HL-60/S4 treated with retinoic acid at 250 ng/mL for 4 days and 3 days (cell line): ENCODE measurements at regions not wholly inside any gene's neighbourhood (a gene's known extent, or its start where the extent isn't known, plus 50 kb on each side); places are given as distances from the start of the nearest gene placed in this dataset.

Experiments used
- in situ Hi-C: fragments of 300-500 bp; cut with MboI; formaldehyde crosslinking; loops from 2 replicates; pipeline ENCODE4 v1.7.0; 2022; ENCODE audit warnings: low sequenced_read_pairs

DNA sequence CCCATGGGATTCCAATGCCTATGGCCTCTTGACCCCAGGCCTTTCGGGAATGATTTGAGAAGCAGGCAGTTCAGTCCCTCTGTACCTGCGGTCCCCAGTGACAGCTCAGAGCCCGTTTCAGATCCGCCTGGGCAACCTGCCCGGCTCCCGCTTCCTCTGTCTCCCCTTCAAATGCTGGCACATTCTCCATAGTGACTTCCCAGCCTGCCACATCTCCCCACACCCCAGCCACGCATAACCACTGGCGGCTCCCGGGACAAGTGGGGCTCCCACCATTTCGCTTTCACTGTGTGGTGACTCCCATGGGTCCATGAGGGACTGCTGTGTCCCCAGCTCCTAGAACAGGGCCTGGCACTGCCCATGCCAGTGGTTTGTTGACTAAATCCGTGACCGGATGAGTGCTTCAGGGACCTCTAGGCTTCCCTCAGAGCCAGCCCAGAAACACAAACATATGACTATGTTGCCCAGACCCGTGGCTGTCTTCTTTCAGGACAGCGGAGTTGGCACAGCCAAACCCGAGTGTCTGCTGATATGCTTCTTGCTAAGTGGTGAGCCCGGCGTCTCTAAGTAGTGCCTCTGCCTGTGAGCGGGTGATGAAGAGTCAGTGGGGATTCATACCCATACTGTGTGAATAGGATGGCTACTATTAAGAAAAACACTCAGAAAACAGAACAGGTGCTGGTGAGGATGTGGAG lies 91.2 kb downstream of the GLI2 start:
- in situ Hi-C loops: no loop called here

DNA sequence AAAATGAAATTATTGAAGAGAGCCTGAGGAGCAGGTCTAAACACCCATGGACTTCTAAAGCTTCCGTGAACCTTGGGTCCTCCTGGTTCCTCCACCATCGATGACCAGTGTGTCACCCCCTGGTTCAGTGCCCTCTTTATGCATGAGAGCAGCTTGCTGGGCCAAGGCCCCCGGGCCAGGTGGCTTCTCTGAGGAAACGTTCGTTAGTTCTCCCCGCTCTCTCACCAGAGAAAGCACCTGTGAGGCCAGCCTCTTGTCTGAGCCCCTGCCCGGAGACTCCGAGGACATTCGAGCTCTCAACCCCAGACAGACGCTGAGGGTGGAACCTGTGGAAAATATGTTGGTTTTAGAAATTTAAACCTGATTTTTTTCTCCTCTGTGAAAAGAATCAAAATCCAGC lies 92.4 kb downstream of the GLI2 start:
- in situ Hi-C loops: no loop called here

DNA sequence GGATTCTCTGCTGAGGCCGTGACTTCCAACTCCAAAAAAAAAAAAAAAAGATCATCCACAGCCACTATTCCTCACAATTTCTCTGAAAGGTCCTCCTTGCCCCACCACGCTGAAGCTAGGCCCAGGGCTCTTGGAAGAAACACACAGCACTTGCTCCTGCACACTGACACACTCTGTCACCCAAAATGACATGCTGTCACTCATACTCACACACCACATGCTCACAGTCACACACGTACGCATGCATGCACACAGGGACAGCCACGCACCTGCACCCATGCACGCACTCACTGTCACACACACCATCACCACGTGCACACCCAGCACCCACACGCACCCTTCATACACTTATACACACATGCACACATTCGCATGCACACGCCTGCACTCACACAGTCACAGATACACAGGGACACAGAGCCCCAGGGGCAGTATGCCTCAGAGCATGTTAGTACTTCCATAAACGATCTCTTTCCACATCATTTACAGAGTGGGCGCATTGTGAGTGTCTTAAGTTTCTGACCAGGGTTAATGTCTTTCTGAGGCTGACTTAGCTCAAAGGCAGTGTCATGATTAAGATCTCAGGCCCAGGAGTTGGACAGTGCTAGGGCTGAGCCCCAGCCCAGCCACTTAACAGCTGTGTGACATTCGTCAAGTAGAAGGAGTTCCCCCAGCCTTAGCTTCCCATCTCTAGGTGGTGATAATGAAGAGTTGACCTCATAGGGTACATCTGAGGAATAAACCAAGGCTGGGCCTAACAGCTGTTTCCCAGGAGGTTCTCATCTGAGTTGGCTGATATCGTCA lies 93.4 kb downstream of the GLI2 start:
- in situ Hi-C loops: no loop called here

DNA sequence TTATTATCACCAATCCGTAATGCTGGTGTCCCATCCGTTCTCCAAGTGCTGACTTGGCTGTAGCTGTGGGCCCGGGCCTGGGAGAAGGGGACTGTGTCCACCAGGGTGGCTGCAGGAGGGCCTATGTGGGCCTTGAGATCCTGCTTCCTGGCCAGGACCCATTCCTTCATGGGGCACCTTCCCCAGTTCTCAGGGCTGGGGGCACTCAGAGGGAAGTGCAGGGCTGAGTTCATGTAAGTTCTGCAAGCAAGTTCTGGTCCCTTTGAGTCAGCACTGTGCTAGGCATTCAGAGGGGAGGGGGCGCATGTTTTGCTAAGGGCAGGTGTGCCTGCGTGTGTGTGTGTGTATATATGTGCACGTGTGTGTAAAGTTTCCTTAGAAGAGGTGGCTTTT lies 94.0 kb downstream of the GLI2 start:
- in situ Hi-C loops: no loop called here

DNA sequence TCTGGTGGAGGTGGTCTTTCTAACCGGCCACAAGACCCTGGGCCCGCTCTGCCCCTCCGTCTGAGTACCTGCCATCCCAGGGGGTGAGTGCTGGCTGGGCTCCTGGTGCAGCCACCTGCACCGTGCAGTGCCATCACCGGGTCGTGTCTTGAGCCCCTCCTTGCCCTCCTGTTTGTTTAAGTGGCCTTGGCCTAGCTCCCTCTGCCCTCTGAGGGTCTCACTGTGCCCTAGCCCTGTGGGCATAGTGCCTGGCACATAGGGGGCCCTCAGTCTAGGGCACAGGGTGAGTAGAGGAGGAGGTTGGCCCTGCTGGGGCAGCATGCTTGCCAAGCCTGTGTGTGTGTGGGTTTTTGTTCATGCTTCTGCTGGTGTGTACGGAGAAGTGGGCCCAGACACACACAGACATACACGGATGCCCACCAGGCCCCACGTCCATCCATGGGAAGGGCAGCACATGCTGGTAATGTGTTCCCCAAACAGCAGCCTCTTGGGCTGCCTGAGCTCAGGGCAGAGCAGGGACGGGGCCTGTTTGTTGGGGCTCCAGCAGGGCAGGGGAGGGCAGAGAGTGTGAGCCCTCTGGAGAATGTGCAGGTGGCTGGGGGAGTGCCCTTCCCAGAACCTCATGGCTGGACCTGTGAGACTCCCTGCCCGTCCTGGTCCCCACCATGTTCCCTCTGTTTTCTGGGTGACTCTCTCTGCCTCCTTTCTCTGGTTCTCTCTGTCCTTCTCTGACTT lies 94.6 kb downstream of the GLI2 start:
- in situ Hi-C loops: no loop called here

DNA sequence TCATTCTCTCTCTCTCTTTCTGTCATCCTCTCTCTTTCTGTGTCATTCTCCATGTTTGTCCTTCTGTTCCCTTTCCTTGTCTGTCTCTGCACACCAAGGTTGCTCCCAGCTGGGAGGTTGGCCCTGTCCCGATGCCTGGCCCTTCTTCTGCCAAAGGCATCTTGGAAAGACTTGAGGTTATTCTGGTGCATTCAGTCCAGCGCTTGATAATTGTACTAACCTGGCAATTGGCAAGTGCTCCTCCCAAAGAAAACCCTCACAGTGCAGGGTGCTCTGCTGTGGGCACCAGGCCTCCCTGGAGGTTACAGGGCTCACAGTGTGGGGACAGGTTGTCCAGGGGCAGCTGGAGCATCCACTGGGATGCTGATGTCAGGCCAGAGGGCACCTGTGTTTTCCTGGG lies 95.4 kb downstream of the GLI2 start:
- in situ Hi-C loops: no loop called here

DNA sequence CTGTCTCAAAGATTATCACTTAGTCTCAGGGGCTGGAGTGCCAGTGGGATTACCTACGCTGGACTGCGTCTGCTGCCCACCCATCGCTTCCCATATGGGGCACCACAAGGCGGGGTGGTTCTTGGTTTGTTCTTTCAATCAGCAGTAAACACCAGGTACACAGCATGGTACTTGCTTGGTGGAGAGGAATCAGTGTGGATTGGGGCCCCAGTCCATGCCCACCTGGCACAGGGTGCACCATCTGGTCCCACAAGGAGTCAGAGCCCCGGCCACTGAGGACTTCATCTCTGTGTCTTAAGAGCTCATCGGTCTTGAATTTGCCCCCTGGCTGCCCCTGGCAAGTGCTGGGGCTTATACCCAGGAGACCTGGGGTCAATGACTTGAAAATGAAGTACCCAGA lies 96.2 kb downstream of the GLI2 start:
- in situ Hi-C loops: no loop called here

DNA sequence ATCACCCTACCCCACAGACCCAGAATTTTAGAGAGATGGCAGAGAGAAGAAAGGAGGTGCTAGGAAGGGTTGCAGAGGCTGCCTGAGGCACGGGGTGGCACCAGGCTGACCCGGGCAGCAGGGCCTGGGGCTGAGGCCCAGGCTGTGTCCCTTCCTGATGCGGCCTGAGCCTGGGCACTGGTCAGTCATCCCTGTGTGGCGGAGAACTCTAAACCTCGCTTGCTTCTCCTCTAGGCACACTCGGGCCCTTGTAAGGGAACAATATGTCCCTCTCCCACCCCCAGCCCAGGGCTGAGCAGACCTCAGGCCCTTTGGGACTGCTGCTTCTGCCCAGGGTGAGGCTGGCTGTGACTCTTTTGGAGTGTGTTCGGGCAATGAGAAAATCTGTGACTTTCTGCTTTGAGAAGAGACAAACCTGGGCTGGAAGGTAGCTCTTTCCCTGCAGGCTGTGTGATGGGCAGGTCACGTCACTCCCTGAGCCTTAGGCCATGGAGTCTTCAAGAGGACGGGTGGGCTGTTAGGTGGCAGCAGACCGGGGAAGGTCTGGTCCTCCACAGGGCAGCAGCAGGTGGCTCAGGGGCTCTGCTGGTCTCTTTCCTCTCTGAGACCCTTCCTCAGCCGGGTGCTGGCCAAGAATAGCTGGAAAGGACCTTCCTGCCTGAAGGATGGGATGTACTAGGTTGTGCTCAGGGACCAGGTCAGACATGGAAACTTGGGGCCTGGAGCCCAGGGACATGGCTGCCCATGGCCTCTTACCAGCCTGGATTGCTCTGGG lies 96.8 kb downstream of the GLI2 start:
- in situ Hi-C loops: no loop called here

DNA sequence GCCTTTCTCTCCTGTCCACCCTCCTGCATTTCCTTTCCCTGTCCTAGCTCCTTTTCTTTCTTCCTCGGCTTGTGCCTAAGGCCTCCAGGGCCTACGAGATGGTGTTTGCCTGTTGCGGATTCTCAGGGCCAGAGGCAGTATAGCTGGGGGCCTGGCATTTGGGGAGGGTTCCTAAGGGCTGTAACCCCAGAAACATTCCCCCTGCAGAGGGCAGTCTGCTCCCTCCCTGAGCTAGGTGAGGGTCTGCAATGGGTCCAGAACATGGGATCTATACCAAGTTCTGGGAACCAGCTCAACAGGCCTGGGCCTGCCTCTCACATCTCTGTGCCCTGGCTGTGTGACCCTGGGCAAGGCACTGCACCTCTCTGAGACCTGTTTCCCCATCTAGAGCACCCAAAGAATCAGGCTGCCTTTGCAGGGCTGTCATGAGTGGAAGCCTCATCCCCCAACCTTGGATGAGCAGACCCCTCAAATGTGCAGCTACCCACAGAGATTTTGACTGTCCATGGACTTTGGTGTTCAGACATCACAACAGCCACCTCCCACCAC lies 97.5 kb downstream of the GLI2 start:
- in situ Hi-C loops: no loop called here

DNA sequence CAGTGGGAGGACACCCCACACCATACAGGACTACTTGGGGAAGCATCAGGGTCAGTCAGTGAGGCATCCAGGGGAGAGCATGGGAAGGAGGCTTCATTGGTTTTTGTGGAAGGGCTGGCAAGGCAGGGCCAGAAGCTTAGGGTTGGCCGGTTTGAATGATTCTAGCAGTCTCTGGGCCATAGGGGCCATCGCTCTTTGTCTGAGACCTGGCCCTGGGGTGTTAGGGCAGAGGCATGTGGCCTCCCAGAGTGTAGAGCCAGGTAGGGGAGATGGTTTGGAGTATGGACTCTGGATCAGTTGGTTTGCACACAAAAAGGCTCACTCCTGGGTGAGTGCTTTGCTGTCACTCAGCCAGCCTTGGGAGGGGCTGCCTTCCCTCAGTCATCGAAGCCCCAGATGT lies 98.5 kb downstream of the GLI2 start:
- in situ Hi-C loops: no loop called here

DNA sequence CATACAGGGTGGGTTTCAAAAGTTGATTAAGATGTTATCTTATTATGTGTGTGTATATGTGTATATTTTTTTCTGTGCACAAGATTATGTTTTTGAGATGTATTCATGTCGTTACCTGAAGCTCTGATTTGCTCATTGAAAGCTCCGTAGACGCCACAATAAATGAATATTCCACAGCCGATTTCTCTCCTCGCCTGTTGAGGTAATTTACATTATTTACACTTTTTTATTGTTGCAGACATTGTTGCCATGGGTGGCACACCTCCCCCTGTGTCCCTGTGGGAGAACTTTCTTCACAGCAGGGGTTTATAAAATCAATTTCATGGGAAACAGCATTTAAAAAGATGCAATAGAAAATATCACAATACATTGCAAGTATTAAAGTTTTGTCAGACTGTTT lies 100.6 kb downstream of the GLI2 start:
- in situ Hi-C loops: no loop called here

DNA sequence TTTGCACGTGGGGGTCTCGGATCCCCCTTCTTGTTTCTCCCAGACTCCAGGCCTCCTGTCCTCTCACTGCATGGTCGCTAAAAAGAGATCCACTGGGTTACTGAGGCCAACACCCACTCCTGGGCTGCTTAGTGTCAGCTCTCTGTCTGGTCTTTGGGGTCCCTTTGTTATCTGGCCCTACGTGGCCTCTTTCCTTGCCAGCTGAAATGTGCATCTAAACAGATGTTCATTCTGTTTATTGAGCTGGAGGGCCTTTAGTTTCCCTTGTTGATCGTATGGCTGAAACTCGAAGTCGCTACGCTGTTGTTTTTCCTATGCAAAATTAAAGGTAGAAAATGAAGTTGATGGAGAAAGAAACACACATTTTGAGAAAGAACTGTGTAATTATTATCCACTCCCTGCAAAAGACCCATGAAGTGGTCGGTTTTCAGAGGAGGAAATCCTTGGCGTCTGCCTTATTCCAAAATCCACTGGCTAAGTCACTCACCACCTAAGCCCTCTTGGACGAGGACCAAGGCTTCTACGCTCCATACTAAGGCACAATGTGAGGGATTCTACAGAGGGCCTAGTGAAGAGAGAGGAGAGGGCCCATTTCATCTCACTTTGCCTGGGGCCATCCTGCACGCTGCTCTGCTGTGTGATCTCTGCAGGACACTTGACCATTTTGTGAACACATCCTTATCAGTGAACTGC lies 105.3 kb downstream of the GLI2 start:
- in situ Hi-C loops: no loop called here

DNA sequence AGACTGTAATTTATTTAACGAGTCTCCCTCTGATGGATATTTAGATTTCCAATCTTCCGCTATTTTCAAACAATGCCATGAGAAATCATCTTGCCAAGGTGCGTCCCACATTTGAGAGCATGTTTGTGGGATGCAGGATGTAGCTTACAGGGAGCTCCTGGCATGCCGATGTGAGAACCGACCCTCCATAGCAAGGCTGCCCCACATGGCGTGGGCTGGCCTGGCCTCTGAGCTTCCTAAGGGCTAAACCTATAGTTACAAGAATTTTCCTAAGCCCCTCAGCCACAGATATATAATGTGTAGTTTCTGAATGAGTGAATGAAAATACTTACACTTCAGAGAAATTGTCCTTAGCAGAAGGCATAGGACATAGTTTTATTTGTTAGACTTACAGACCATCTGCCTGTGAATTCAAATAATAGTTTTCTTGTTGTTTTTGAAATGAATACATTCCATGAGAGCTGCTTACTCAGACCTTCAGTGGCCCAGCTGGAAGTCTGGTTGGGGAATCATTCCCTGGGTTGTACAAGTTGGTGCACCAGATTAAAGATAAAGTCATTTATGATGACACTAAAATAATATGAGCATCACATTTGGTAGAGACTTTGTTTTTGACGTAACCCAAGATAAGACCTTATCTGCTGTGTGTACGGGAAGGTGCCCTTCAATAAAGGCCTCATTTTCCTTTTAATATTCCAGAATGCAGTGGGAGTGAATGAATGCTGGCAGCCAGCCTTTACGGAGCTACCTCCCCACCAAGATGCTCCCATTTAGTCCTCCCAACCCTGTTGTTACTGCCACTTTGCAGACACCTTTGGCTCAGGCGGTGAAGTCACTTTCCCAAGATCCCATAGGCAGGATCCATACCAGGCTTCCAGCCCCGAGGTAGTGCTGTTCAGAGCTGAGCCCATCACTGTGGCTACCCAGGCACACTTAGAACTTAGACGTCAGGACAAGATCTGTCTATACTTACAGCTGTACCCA lies 107.1 kb downstream of the GLI2 start:
- in situ Hi-C loops: no loop called here

DNA sequence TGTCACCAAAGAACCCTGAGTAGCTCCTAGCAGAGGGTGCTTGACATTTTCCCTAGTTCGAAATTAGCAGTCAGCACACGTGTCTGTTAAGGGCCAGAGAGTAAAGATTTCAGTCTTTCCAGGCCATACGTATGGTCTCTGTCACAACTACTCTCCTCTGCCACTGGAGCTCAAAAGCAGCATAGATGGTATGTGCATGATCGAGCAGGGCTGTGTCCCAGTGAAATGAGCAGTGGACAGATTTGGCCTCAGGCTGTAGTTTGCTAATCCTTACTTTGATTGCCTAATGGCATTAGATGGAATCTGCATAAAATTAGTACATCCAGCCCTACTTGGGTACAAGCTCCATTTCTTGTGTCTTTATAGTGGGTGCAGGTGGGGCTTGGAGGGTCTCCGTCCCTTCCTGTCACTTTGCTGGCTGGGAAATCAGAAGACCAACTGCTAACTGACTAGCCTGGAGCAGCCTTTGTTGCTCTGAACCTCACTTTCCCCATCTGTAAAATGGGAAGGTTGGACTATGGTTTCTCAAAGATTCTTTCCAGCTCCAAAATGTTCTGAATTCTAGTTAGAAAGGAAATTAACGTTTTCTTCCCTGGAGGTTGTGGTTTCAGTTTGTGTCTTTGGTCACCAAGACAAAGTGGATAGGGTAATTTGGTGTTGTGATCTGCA lies 108.5 kb downstream of the GLI2 start:
- in situ Hi-C loops: no loop called here

DNA sequence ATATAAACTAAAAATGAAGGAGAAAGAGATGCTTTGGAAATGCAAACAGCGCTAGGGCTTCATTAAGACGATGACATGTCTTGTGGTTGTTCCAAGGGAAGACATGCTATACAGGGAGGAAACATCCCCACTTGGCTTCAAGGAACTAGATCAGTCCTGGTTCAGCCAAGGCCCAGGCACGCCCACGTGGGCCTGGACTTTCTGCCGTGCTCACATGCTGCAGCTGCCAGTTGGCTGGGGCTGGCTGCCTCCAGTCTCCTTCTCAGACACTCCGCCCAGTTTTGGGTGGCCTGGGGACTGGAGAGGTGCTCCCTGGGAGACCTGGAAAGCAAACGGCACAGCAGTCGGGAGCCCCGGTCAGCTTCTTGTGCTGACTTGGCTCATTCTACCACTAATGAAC lies 109.6 kb downstream of the GLI2 start:
- in situ Hi-C loops: no loop called here

DNA sequence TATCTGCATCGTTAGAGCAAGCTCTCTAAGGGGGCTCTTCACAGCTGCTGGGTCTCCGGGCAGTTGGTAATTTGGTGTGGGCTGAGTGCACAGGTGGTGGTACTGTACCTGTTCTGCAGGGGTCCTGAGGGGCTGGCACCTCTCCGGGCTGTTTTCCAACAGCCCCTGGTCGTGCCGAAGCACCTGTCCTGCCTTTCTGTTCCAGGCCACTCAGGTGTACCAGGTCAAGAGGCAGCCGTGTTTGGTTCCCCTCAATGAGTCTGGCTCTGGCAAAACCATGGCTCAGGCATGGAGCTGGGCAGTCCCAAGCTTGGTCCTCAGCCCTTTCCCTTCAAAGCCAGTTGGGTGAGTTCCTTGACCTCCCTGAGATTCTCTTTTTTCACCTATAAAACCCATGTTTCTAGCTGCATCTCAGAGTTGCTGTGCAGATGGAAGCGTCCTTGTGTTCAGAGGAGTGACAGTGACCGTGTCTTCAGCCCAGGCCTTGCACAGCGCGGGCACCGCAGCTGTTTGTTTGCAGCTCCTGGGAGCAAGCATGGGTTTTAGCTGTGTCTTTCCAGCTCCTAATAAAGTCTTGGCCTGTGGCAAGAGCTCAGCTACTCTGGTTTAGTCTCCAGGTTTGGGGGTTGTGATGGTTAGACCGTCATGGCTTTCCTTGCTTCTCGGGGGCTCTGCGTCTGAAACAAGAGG lies 110.9 kb downstream of the GLI2 start:
- in situ Hi-C loops: no loop called here

DNA sequence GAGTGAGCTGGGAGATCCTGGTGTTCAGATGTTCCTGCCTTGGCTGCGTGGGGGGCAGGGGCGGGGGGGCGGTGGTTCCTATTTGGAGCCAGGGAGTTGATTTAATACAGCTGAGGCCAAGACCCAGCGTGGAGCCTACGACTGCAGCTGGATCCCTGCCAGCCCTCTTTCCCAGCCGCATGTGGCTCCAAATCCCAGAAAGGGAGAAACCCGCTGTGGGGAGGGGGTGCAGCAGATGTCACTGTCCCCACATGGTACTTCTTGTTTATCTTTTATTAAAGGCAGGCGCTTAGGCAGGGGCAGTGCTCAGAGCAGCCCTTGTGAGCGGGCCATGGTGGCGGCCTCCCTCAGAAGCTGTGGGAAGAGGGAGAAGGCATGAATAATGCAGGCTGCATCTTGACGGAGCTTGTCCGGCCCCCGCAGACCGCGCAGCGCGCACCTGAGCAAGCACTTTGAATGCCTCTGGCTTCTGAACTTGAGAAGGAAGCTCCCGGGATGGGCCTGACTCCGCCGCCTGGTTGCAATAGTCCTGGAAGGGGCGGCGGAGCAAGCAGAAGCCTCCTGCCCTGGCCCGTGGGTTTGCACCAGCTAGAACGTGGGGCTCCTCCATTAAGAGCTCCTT lies 112.1 kb downstream of the GLI2 start:
- in situ Hi-C loops: no loop called here

DNA sequence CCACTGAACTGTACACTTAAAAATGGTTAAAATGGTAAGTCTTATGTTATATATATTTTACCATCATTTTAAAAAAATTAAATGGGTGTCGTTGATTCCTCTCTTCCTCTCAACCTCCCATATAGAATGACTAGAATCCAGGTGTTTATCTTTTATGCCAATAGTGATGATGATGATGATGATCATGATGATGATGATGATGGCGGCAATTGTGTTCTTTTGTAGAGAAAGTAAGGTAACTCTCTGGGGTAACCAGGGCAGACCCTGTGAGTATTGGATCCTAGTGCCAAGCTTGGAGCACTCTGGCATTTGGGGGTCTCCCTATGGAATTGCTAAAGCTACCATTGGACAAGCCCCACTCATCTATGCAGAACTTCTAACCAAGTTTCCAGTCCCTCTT lies 113.6 kb downstream of the GLI2 start:
- in situ Hi-C loops: no loop called here
